ENCODE measurements at regions not wholly inside any gene's neighbourhood (a gene's known extent, or its start where the extent isn't known, plus 50 kb on each side); places are given as distances from the start of the nearest gene placed in this dataset.

DNA sequence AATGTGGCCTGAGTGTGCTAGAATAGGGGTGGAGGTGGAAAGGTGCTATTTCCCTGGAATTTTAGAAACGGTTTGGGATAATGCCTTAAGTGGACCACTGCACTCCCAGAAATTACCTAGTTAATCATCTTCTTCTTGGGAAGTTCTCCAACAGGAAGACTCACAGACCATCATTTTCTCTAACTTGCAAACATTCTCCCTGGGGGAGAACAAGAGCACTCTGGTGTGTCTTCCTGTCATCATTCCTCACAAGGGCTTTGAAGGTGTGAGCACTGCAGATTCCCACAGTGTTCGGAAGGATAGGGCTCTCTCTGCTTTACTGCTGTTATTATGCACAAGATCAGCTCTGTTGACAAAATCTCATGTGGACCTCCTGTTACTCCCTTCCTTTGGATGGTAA lies 54.9 kb upstream of the TSPAN2 start:
- TF ChIP-seq, protein P1, sequence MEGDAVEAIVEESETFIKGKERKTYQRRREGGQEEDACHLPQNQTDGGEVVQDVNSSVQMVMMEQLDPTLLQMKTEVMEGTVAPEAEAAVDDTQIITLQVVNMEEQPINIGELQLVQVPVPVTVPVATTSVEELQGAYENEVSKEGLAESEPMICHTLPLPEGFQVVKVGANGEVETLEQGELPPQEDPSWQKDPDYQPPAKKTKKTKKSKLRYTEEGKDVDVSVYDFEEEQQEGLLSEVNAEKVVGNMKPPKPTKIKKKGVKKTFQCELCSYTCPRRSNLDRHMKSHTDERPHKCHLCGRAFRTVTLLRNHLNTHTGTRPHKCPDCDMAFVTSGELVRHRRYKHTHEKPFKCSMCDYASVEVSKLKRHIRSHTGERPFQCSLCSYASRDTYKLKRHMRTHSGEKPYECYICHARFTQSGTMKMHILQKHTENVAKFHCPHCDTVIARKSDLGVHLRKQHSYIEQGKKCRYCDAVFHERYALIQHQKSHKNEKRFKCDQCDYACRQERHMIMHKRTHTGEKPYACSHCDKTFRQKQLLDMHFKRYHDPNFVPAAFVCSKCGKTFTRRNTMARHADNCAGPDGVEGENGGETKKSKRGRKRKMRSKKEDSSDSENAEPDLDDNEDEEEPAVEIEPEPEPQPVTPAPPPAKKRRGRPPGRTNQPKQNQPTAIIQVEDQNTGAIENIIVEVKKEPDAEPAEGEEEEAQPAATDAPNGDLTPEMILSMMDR (conservative IDR thresholded peaks at IDR 0.05 in 1 of 2, IDR thresholded peaks at IDR 0.05 in 1 of 2; ENCODE audit: low read depth in 1 of 2, low read length in 2 of 2), result no peak
- TF ChIP-seq EZH2 (IDR thresholded peaks at IDR 0.05; ENCODE audit: low read length, missing control alignments), result no peak

All from fibroblast of lung (primary cell).